WTC11 (cell line): ENCODE measurements at regions not wholly inside any gene's neighbourhood (a gene's known extent, or its start where the extent isn't known, plus 50 kb on each side); places are given as distances from the start of the nearest gene placed in this dataset.

Source experiments
- ATAC-seq: fragments of 200-7000 bp; cut with Tn5 transposase; 2 replicates; pipeline ENCODE4 v1.10.0; 2021; ENCODE audit warnings: mild to moderate bottlenecking, moderate library complexity
- CTCF ChIA-PET: fragments of 300-600 bp; sonication (Branson Sonifier 250); formaldehyde crosslinking; loops from one replicate; lab custom pipeline; 2021; ENCODE audit warnings: antibody characterized with exemption; lab: Charles Lee
- POLR2A ChIA-PET: fragments of 350-600 bp; sonication (Branson Sonifier 250); formaldehyde crosslinking; loops from one replicate; lab custom pipeline; 2021; ENCODE audit warnings: antibody characterized with exemption; lab: Charles Lee
- DNase-seq: peaks from one replicate; pipeline ENCODE4 v3.0.0; 2021; ENCODE audit warnings: low spot score
- H3K27ac Mint-ChIP-seq: 2 replicates; pipeline ENCODE4 v1.8.0; 2021; ENCODE audit warnings: mixed read lengths
- H3K27me3 Mint-ChIP-seq: 2 replicates; pipeline ENCODE4 v1.8.0; 2021; ENCODE audit warnings: low read depth, mild to moderate bottlenecking, moderate library complexity, mixed read lengths
- H3K36me3 Mint-ChIP-seq: 2 replicates; pipeline ENCODE4 v1.8.0; 2021; ENCODE audit warnings: mixed read lengths
- H3K4me1 Mint-ChIP-seq: 2 replicates; pipeline ENCODE4 v1.8.0; 2022; ENCODE audit warnings: mixed read lengths
- H3K4me3 Mint-ChIP-seq: 2 replicates; pipeline ENCODE4 v1.8.0; 2021; ENCODE audit warnings: mild to moderate bottlenecking, moderate library complexity, mixed read lengths
- H3K9me3 Mint-ChIP-seq: 2 replicates; pipeline ENCODE4 v1.8.0; 2021; ENCODE audit warnings: mixed read lengths
- ARID4B ChIP-seq: sonication (generic); formaldehyde crosslinking; IDR thresholded peaks from 2 replicates; pipeline ENCODE4 v1.8.0; 2023; ENCODE audit warnings: missing genetic modification reagents, mild to moderate bottlenecking, borderline replicate concordance
- ATF2 ChIP-seq: sonication (generic); formaldehyde crosslinking; IDR thresholded peaks from 2 replicates; pipeline ENCODE4 v1.8.1; 2022; ENCODE audit warnings: low read depth, missing genetic modification reagents, borderline replicate concordance
- CBFB ChIP-seq: sonication (generic); formaldehyde crosslinking; IDR thresholded peaks from 2 replicates; pipeline ENCODE4 v1.8.1; 2022; ENCODE audit warnings: mild to moderate bottlenecking, low read depth, missing genetic modification reagents
- ELF4 ChIP-seq: sonication (generic); formaldehyde crosslinking; IDR thresholded peaks from 2 replicates; pipeline ENCODE4 v1.8.1; 2022; ENCODE audit warnings: low read depth, mild to moderate bottlenecking, moderate library complexity, missing genetic modification reagents
- EMX1 ChIP-seq: fragments of 250-450 bp; sonication (Bioruptor Pico); IDR thresholded peaks from 2 replicates; pipeline ENCODE4 v1.8.0; 2021; ENCODE audit warnings: mild to moderate bottlenecking
- HMGA2 ChIP-seq: fragments of 250-450 bp; sonication (Bioruptor Pico); IDR thresholded peaks from 2 replicates; pipeline ENCODE4 v1.4.0; 2021; ENCODE audit warnings: mild to moderate bottlenecking, moderate library complexity
- JUN ChIP-seq: sonication (generic); formaldehyde crosslinking; IDR thresholded peaks from 2 replicates; pipeline ENCODE4 v1.8.0; 2023; ENCODE audit warnings: mild to moderate bottlenecking, missing genetic modification reagents
- KAT7 ChIP-seq: sonication (generic); formaldehyde crosslinking; IDR thresholded peaks from 2 replicates; pipeline ENCODE4 v1.8.1; 2023; ENCODE audit warnings: missing genetic modification reagents, mild to moderate bottlenecking, borderline replicate concordance
- NFYB ChIP-seq: sonication (generic); formaldehyde crosslinking; conservative IDR thresholded peaks from 2 replicates; pipeline ENCODE4 v1.8.0; 2022; ENCODE audit warnings: low read depth, missing genetic modification reagents
- RELA ChIP-seq: sonication (generic); formaldehyde crosslinking; IDR thresholded peaks from 2 replicates; pipeline ENCODE4 v1.8.1; 2022; ENCODE audit warnings: missing genetic modification reagents, mild to moderate bottlenecking, borderline replicate concordance
- RORB ChIP-seq: fragments of 250-450 bp; sonication (Bioruptor Pico); IDR thresholded peaks from 2 replicates; pipeline ENCODE4 v1.9.0; 2021; ENCODE audit warnings: mild to moderate bottlenecking
- SP1 ChIP-seq: sonication (generic); formaldehyde crosslinking; conservative IDR thresholded peaks from 2 replicates; pipeline ENCODE4 v1.8.1; 2022; ENCODE audit warnings: missing genetic modification reagents
- STAT6 ChIP-seq: sonication (generic); formaldehyde crosslinking; conservative IDR thresholded peaks from 2 replicates; pipeline ENCODE4 v1.8.1; 2023; ENCODE audit warnings: mild to moderate bottlenecking, low read depth, missing genetic modification reagents, moderate library complexity
- TCF7 ChIP-seq: sonication (generic); formaldehyde crosslinking; IDR thresholded peaks from 2 replicates; pipeline ENCODE4 v1.8.0; 2022; ENCODE audit warnings: mild to moderate bottlenecking, low read depth, missing genetic modification reagents, moderate library complexity
- TEAD4 ChIP-seq: sonication (generic); formaldehyde crosslinking; IDR thresholded peaks from 2 replicates; pipeline ENCODE4 v1.8.0; 2022; ENCODE audit warnings: mild to moderate bottlenecking, missing genetic modification reagents
- ZBTB21 ChIP-seq: sonication (generic); formaldehyde crosslinking; IDR thresholded peaks from 2 replicates; pipeline ENCODE4 v1.8.1; 2023; ENCODE audit warnings: mild to moderate bottlenecking, missing genetic modification reagents, borderline replicate concordance
- ZNF219 ChIP-seq: sonication (generic); formaldehyde crosslinking; IDR thresholded peaks from 2 replicates; pipeline ENCODE4 v1.8.0; 2023; ENCODE audit warnings: missing genetic modification reagents, mild to moderate bottlenecking, borderline replicate concordance
- ZNF263 ChIP-seq: sonication (generic); formaldehyde crosslinking; IDR thresholded peaks from 2 replicates; pipeline ENCODE4 v1.8.1; 2022; ENCODE audit warnings: low read depth, mild to moderate bottlenecking, moderate library complexity, missing genetic modification reagents
- ZNF281 ChIP-seq: sonication (generic); formaldehyde crosslinking; IDR thresholded peaks from 2 replicates; pipeline ENCODE4 v1.8.0; 2023; ENCODE audit warnings: mild to moderate bottlenecking, missing genetic modification reagents
- ZNF416 ChIP-seq: fragments of 250-450 bp; sonication (Bioruptor Pico); IDR thresholded peaks from 2 replicates; pipeline ENCODE4 v1.9.0; 2021; ENCODE audit warnings: mild to moderate bottlenecking, inconsistent platforms
- ZNF423 ChIP-seq: fragments of 250-450 bp; sonication (Bioruptor Pico); IDR thresholded peaks from 2 replicates; pipeline ENCODE4 v2.1.2; 2022; ENCODE audit warnings: mild to moderate bottlenecking, moderate library complexity
- ZNF671 ChIP-seq: fragments of 250-450 bp; sonication (Bioruptor Pico); IDR thresholded peaks from 2 replicates; pipeline ENCODE4 v1.8.0; 2021; ENCODE audit warnings: mild to moderate bottlenecking
- ZSCAN18 ChIP-seq: fragments of 250-450 bp; sonication (Bioruptor Pico); IDR thresholded peaks from 2 replicates; pipeline ENCODE4 v2.1.2; 2022; ENCODE audit warnings: mild to moderate bottlenecking, moderate library complexity

GRCh38 chr11:69241075-69241740 lies 52.7 kb upstream of the MYEOV start:
- H3K36me3 Mint-ChIP-seq = no peaks in the 10 kb centered on the region
- peaks cover 9% of the 10 kb centered on the region; the same call in 1 of the 2 replicates for H3K4me1 Mint-ChIP-seq
- peaks cover 5% of the 10 kb centered on the region; the same call in 1 of the 2 replicates for H3K9me3 Mint-ChIP-seq
- ATAC-seq (peak; percentile 39), DNase-seq (no peak)
- TF ChIP-seq TEAD4 (no peak), KAT7 (CRISPR knock-in tag) (no peak), ZNF281 (CRISPR knock-in tag) (no peak), NFYB (CRISPR knock-in tag) (no peak), ZNF671 (CRISPR knock-in tag) (no peak), ZBTB21 (CRISPR knock-in tag) (no peak), ZNF423 (no peak), RELA (CRISPR knock-in tag) (no peak)
- ChIA-PET CTCF (interaction anchor here (0.6 to 3.2 kb wide), 8 partner anchors 9 to 860 kb away, joined by 3 to 26 read pairs (median 4); no protein-coding TSS in a partner anchor), POLR2A (no interaction called here)
- no peak overlapping the region for H3K4me3 Mint-ChIP-seq
- H3K27me3 Mint-ChIP-seq = peaks cover 2% of the 10 kb centered on the region; the same call in 1 of the 2 replicates
- no peak overlapping the region for H3K27ac Mint-ChIP-seq

- Mint-ChIP-seq H3K36me3 (no peaks in the 10 kb centered on the region), H3K4me3 (no peak overlapping the region), H3K4me1 (peaks cover 9% of the 10 kb centered on the region; the same call in 1 of the 2 replicates), H3K27ac (no peak overlapping the region), H3K27me3 (peaks cover 2% of the 10 kb centered on the region; the same call in 1 of the 2 replicates), H3K9me3 (peaks cover 5% of the 10 kb centered on the region; the same call in 1 of the 2 replicates)
- ChIA-PET CTCF (interaction anchor here (1.2 to 3.2 kb wide), 3 partner anchors 50 to 140 kb away, joined by 5 to 26 read pairs (median 7); no protein-coding TSS in a partner anchor), POLR2A (no interaction called here)
- DNase-seq (no peak), ATAC-seq (no peak)
- TF ChIP-seq ELF4 (no peak), TCF7 (no peak), ZNF671 (CRISPR knock-in tag) (no peak), STAT6 (CRISPR knock-in tag) (no peak), TEAD4 (no peak), ARID4B (no peak), ZSCAN18 (CRISPR knock-in tag) (no peak), HMGA2 (no peak), ZNF416 (CRISPR knock-in tag) (no peak), ZNF219 (CRISPR knock-in tag) (no peak), RORB (CRISPR knock-in tag) (no peak), EMX1 (CRISPR knock-in tag) (no peak), JUN (CRISPR knock-in tag) (no peak), CBFB (no peak), ZNF263 (CRISPR knock-in tag) (no peak), ATF2 (CRISPR knock-in tag) (no peak), SP1 (CRISPR knock-in tag) (no peak)
These were observed 52.1 kb upstream of the MYEOV start for GRCh38 chr11:69241844-69242243.
